ENCODE measurements at regions not wholly inside any gene's neighbourhood (a gene's known extent, or its start where the extent isn't known, plus 50 kb on each side); places are given as distances from the start of the nearest gene placed in this dataset.

DNA sequence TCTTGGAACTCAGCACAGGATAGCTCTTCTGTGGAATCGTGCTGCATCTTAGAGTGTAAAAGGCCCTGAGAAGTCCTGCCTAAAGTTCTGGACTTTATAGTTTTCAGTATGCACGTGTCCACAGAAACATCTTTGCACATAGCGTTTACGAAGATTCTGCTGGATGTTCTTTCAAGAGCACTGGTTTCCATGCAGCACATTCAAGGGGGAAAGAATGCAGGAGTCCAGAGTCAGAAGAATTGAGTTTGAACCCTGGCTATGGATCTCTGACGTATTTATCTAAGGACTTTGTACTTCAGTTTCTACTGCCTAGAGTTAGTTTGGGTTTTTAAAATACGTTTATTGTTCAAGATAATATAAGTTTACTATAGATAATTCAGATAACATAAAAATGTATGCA lies 282.8 kb upstream of the ZMIZ1 start:
- DNase-seq (ENCODE audit: low read depth, low spot score) = no peak

DNA sequence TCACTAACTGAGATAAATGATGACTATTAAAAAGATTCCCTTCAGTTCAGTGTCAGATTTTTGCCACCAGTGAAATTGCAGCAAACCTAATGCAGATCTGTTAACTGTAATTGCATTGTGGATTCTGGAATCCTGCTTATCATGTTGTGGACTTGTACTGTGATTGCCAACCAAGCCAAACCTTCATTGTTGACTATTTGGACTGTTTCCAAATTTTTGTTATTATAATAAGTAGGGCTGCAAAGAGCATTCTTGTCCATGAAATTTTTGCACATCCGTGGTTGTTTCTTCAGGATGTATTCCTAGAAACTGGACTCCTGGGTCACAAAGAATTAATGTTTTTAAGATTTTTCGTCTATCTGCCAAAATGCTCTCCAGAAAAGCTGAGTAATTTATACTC lies 281.6 kb upstream of the ZMIZ1 start:
- no peak for DNase-seq (ENCODE audit: low read depth, low spot score)

- DNase-seq (ENCODE audit: low read depth, low spot score) = no peak
Measured at GRCh38 chr10:78794736-78795455, 273.9 kb upstream of the ZMIZ1 start.

DNA sequence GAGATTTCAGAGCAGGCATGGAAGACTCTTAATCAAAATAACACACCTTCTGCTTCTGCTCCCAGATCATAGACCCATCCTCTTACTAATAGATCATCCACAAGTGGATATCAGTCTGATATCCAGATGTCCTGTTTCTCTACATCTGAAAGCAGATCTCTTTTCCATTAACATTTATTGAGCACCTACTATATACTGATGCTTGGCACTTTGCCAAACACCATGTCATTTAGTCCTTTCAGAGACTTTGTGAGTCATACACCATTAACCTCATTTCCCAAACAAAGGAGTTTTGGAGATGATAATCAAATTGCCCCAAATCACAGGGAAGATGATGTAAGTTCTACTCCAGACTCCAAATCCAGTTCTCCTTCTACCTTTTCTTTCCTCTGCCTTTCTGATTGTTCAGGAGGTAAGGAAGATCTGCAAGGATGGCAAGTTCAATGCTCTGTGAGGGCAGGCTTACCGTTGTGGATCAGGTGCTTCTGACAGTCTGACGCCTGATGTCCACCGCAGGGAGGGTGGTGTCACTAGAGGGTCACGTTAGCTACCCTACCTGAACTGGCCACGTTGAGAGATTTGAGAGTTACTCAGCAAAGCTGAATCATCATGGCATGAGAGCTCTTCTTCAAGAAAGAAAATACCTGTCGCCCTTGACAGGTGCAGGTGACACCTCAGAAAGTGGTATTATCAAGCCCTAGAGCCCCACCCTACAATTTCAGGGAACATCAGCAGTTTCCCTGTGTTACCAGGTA lies 269.6 kb upstream of the ZMIZ1 start:
- no peak for DNase-seq (ENCODE audit: low read depth, low spot score)

DNA sequence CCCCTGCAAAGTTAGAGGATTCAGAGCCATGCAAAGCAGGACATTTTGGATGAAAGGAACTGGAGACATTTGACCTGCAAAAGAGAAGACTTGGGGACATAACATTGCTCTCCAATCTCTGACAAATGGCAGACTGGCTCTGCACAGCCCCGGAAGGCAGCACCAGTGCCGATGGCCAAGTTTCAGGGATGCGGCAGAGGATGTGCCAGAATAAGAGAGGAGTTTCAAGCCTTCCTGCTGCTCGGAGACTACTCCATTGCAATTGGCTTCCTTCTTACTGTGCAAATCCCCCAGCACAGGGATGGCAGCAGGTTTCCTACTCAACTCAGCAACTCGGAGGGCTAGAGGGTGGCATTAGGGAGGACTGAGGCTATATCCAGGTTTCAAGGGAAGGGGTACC lies 268.8 kb upstream of the ZMIZ1 start:
- DNase-seq (ENCODE audit: low read depth, low spot score) = no peak

DNA sequence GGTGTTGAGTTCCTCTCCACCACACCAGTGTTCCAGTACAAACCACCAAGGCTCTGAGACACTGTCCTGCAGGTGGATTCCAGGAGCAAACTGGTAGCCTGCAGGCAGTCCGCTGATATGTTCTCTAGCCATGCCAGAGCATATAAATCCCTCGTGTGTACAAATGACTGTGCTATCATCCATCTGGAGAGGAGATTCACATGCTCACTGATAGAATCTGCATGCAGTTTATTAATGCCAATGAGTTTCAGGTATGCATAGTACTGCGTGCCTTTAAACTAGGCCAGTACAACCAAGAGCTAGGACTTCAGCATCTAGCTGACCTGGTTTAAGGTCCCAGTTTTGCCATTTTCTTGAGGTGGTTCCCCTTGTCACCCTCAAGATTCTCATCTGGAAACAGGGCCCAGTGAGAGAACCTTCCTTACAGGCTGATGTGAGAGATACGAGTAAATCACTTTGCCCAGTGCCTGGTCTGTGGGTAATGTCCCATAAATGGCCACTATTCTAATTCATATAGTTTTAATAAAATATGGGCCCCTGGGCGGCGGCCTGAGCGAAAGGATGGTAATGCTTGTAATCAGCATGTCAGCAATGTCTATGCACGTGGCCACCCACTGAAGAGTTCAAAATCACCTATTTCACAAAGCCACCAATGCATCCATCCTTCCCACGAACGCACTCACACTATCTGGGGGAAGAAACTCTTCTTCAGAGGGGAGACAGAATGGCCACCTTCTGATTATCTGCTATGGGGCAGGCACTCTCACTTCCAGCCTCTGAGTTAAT lies 268.0 kb upstream of the ZMIZ1 start:
- DNase-seq (ENCODE audit: low read depth, low spot score) = no peak

- DNase-seq (ENCODE audit: low read depth, low spot score) = no peak
Measured at GRCh38 chr10:78802431-78802830, 266.3 kb upstream of the ZMIZ1 start.

DNA sequence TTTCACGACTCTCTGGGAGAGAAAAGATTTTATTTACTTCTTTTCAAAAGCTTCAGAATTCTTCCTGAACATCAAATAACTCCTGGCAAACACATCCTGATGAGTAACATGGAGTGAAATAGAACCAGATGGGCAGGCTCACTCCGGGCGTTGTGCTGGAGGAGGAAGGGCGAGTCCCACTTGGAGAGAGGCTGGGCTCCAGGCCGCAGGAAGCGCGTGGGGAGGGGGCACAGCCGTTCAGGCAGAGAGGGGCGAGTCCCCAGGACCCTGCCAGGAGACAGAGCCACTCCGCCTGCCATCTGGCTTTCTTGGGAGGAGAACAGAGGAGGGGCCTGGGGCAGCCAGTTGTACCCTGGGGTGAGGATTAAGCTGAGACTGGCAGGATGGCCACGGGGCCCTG lies 265.9 kb upstream of the ZMIZ1 start:
- DNase-seq (ENCODE audit: low read depth, low spot score) = no peak

- no peak for DNase-seq (ENCODE audit: low read depth, low spot score)
Measured at GRCh38 chr10:78803710-78804109, 265.1 kb upstream of the ZMIZ1 start.

- no peak for DNase-seq (ENCODE audit: low read depth, low spot score)
Measured at GRCh38 chr10:78804411-78805032, 264.2 kb upstream of the ZMIZ1 start.

DNA sequence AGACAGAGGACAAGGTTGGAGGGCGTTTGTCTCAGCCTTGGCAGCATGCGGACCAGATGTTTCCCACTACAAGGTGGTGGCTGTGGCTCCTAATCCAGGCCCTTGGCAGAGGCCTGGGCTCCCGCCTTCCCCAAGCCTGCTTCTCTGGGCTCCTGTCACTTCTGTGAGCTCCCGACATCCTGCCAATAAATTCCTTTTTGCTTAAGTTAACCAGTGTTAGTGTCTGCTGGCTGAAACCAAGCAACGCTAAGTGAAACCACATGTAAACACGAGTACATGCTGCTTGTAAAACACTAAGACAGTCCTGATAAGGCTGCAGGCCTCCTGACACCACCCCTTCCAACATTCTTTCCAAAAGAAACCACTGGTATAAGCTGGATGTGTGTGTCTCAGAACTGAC lies 263.6 kb upstream of the ZMIZ1 start:
- DNase-seq (ENCODE audit: low read depth, low spot score) = no peak

- DNase-seq (ENCODE audit: low read depth, low spot score) = no peak
Measured at GRCh38 chr10:78806681-78807221, 262.0 kb upstream of the ZMIZ1 start.

GRCh38 chr10:78807504-78808203 lies 261.1 kb upstream of the ZMIZ1 start:
- DNase-seq (ENCODE audit: low read depth, low spot score) = no peak

- no peak for DNase-seq (ENCODE audit: low read depth, low spot score)
Measured at GRCh38 chr10:78808286-78808685, 260.5 kb upstream of the ZMIZ1 start.

GRCh38 chr10:78808736-78809367 lies 259.9 kb upstream of the ZMIZ1 start:
- no peak for DNase-seq (ENCODE audit: low read depth, low spot score)

DNA sequence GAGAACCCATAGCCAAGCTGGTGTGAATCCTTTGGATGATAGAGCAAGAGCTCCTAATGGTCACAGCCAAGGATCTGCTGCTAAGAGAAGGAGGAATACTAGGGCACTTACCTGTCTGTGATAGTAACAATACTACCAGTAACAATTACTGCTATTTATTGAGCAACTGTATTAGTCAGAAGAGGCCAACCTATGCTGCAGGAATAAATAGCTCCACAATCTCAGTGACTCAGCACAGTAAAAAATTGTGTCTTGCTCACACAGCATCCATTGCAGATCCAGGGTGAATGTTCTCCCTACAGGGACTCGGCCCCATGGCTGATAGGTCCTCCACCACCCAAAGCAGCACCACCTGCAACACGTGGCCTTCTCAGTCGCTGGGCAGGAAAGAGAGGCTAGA lies 257.6 kb upstream of the ZMIZ1 start:
- DNase-seq (ENCODE audit: low read depth, low spot score) = no peak

DNA sequence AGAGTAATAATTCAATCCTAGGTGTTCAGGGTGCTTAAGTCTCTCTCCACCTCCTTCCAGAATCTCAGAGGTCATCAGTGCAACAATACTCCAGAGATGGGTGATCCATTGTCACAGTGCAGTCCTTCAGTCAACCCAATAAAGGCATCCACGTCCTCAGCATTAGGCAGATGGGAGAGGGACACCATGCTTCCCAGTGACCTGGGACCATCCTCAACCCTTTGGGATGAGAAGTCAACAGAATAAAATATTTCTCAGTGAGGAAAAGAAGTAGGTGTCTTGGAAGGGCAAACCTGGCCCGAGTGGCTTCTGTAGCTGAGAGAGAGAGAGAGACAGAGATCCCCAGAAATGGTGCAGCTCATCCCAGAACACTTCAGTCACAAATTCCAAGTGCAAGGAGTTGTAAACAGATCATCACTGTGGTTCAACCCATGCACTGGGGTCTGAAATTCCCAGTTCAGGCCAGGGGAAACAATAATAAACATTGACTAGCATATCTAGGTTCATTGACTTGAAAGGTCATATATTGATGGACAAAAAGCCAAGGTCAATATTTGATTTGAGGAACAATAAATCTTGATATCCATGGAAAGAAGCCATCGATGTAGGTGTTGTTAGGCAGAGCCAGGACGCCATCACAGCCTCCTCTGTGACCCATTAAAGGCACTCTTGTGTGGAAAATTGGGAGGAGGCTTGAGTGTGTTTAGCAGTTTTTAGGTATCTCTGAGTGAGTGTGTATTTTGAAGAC lies 256.0 kb upstream of the ZMIZ1 start:
- DNase-seq (ENCODE audit: low read depth, low spot score) = no peak

DNA sequence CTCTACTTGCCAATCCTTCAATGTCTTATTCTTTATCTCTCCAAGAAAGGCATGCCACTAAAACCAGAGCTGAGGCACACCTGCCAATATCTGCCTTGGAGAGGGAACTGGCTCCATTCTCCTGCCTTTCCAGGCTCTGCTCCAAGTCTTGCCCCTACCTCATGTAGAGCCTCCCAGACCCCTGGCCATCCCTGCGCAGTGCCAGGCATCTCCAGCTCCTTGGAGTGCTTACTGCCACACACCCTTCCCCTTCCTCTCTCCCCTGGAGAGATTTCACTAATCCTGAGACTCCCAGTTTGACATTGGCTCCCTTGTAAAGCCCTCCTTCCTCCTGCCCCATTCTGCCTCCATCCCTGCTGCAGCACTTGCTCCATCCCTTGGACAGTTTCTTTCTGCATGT lies 255.2 kb upstream of the ZMIZ1 start:
- no peak for DNase-seq (ENCODE audit: low read depth, low spot score)

- DNase-seq (ENCODE audit: low read depth, low spot score) = no peak
Measured at GRCh38 chr10:78813998-78814399, 254.8 kb upstream of the ZMIZ1 start.

GRCh38 chr10:78814407-78814806 lies 254.4 kb upstream of the ZMIZ1 start:
- DNase-seq (ENCODE audit: low read depth, low spot score) = no peak
